GM12878 (cell line): ENCODE measurements at regions not wholly inside any gene's neighbourhood (a gene's known extent, or its start where the extent isn't known, plus 50 kb on each side); places are given as distances from the start of the nearest gene placed in this dataset.

ENCODE experiments used
- ATAC-seq: fragments of 200-7000 bp; cut with Tn5 transposase; 3 replicates; pipeline ENCODE4 v1.9.1; 2020; ENCODE audit warnings: mild to moderate bottlenecking, moderate library complexity
- BruUV-seq: library from RNA; stranded (reverse); fragments of 400-500 nt; replicated peaks from 2 replicates; lab custom pipeline; 2021; lab: Mats Ljungman, UMichigan
- CTCF ChIA-PET: fragments of 300-600 bp; sonication (Branson Sonifier 250); formaldehyde crosslinking; extraction: SDS; loops from one replicate; lab custom pipeline; 2021; ENCODE audit warnings: inconsistent platforms; lab: Yijun Ruan, JAX
- POLR2A ChIA-PET: fragments of 350-600 bp; formaldehyde crosslinking; extraction: SDS; loops from one replicate; lab custom pipeline; 2021; ENCODE audit warnings: inconsistent platforms; lab: Charles Lee
- RAD21 ChIA-PET: fragments of 300-600 bp; sonication (Branson Sonifier 250); formaldehyde crosslinking; loops from one replicate; lab custom pipeline; 2023; ENCODE audit warnings: antibody characterized with exemption; ENCODE audit not compliant: unreplicated experiment; lab: Charles Lee
- SMC1A ChIA-PET: fragments of 300-600 bp; sonication (Branson Sonifier 250); formaldehyde crosslinking; loops from one replicate; lab custom pipeline; 2023; ENCODE audit not compliant: unreplicated experiment, uncharacterized antibody; lab: Charles Lee
- DNase-seq: peaks from one replicate; pipeline ENCODE4 v3.0.0-alpha.2; 2011; ENCODE audit warnings: low read depth, low spot score
- FAIRE-seq: peaks from 3 replicates; lab custom pipeline; 2011; peaks lifted over from hg19 to GRCh38; lab: Jason Lieb, UNC
- H2AFZ ChIP-seq: 2 replicates; pipeline ENCODE4 v1.6.0; 2011; ENCODE audit warnings: low read depth, low read length, control low read depth; ENCODE audit not compliant: control insufficient read depth
- H3K27ac ChIP-seq: 2 replicates; pipeline ENCODE4 v1.5.1; 2011; ENCODE audit warnings: control low read depth; ENCODE audit not compliant: control insufficient read depth, insufficient read depth
- H3K27me3 ChIP-seq, 2 experiments: replicated peaks in 1 of 2; 2 replicates each; pipeline versions ENCODE4 v1.6.0 to v1.6.1; 2011; ENCODE audit warnings: low read length in 1 of 2; ENCODE audit not compliant: control insufficient read depth in 2 of 2, insufficient read depth in 2 of 2
- H3K36me3 ChIP-seq, 2 experiments: 2 replicates each; pipeline ENCODE4 v1.5.1; 2011; ENCODE audit warnings: low read length in 1 of 2; ENCODE audit not compliant: control insufficient read depth in 2 of 2, insufficient read depth in 2 of 2
- H3K4me1 ChIP-seq: 2 replicates; pipeline ENCODE4 v1.6.1; 2011; ENCODE audit warnings: mild to moderate bottlenecking, low read length, moderate library complexity, mixed read lengths; ENCODE audit not compliant: control insufficient read depth, insufficient read depth
- H3K4me2 ChIP-seq: 2 replicates; pipeline ENCODE4 v1.6.0; 2011; ENCODE audit warnings: control low read depth; ENCODE audit not compliant: control insufficient read depth, insufficient read depth
- H3K4me3 ChIP-seq: fragments of 200-600 bp; sonication (generic); 2 replicates; pipeline ENCODE4 v1.5.1; 2016
- H3K79me2 ChIP-seq: 2 replicates; pipeline ENCODE4 v1.6.0; 2011; ENCODE audit warnings: low read length; ENCODE audit not compliant: control insufficient read depth, insufficient read depth
- H3K9ac ChIP-seq: 2 replicates; pipeline ENCODE4 v1.8.0; 2011; ENCODE audit warnings: low read length, control low read depth, mixed read lengths; ENCODE audit not compliant: control insufficient read depth, insufficient read depth
- H3K9me3 ChIP-seq: replicated peaks from 3 replicates; pipeline ENCODE4 v1.5.1; 2011; ENCODE audit warnings: mild to moderate bottlenecking, low read length; ENCODE audit not compliant: control insufficient read depth, insufficient read depth
- H4K20me1 ChIP-seq: 2 replicates; pipeline ENCODE4 v1.6.0; 2011; ENCODE audit not compliant: control insufficient read depth, insufficient read depth
- BCL11A ChIP-seq: IDR thresholded peaks from 2 replicates; pipeline ENCODE4 v1.6.1; 2011; ENCODE audit warnings: low read depth, low read length
- BHLHE40 ChIP-seq, 2 experiments: fragments of 450-650 bp in 1 of 2; IDR thresholded peaks; 2 replicates each; pipeline ENCODE4 v1.6.1; 2011 to 2017; ENCODE audit warnings: low read depth in 2 of 2, borderline replicate concordance in 1 of 2, improper control_type of control experiment in 1 of 2, low read length in 1 of 2, mild to moderate bottlenecking in 1 of 2
- CBX5 ChIP-seq: sonication (generic); IDR thresholded peaks from 2 replicates; pipeline ENCODE4 v1.6.1; 2016; ENCODE audit warnings: low read depth, moderate library complexity, mild to moderate bottlenecking, inconsistent platforms
- CHD1 ChIP-seq: IDR thresholded peaks from 2 replicates; pipeline ENCODE4 v1.6.1; 2012; ENCODE audit warnings: low read depth, low read length, improper control_type of control experiment
- GATAD2B ChIP-seq: fragments of 450-650 bp; conservative IDR thresholded peaks from 2 replicates; pipeline ENCODE4 v1.6.1; 2017; ENCODE audit warnings: low read depth, mild to moderate bottlenecking, moderate library complexity
- LARP7 ChIP-seq: fragments of 450-650 bp; IDR thresholded peaks from 2 replicates; pipeline ENCODE4 v1.6.1; 2017; ENCODE audit warnings: mild to moderate bottlenecking
- MTA3 ChIP-seq: IDR thresholded peaks from 2 replicates; pipeline ENCODE4 v1.6.1; 2012; ENCODE audit warnings: low read length, inconsistent platforms, borderline replicate concordance
- RAD51 ChIP-seq: fragments of 450-650 bp; IDR thresholded peaks from 2 replicates; pipeline ENCODE4 v1.6.1; 2016; ENCODE audit warnings: moderate library complexity, mild to moderate bottlenecking, inconsistent platforms
- SIX5 ChIP-seq: IDR thresholded peaks from 2 replicates; pipeline ENCODE4 v1.6.1; 2011; ENCODE audit warnings: mild to moderate bottlenecking, low read depth, low read length, moderate library complexity; ENCODE audit not compliant: severe bottlenecking
- SRF ChIP-seq, 2 experiments: IDR thresholded peaks; 2 replicates each; pipeline ENCODE4 v1.6.1; 2011; ENCODE audit warnings: low read depth in 2 of 2, low read length in 2 of 2, mild to moderate bottlenecking in 1 of 2, moderate library complexity in 1 of 2
- TCF12 ChIP-seq: IDR thresholded peaks from 2 replicates; pipeline ENCODE4 v1.6.1; 2011; ENCODE audit warnings: low read depth, mild to moderate bottlenecking, low read length
- TCF3 ChIP-seq: IDR thresholded peaks from 2 replicates; pipeline ENCODE4 v1.6.1; 2012; ENCODE audit warnings: low read depth, mild to moderate bottlenecking, low read length, borderline replicate concordance; ENCODE audit not compliant: insufficient read depth
- YBX1 ChIP-seq: fragments of 450-650 bp; IDR thresholded peaks from 2 replicates; pipeline ENCODE4 v1.6.1; 2016; ENCODE audit warnings: antibody characterized with exemption
- WGBS: methylation state at CpG from one replicate; pipeline ENCODE4 v1.1.6; 2016; ENCODE audit warnings: low lambda C conversion rate; ENCODE audit not compliant: insufficient replicate concordance, insufficient coverage; ENCODE audit errors: missing lambda C conversion rate; 5-methylcytosine and 5-hydroxymethylcytosine counted together
- in situ Hi-C: fragments of 300-500 bp; cut with MboI; formaldehyde crosslinking; loops from 9 replicates; pipeline ENCODE4 v1.14.3; 2018; ENCODE audit warnings: mixed read lengths
- intact Hi-C: fragments of 100-400 bp; cut with micrococcal nuclease; formaldehyde crosslinking; loops from one replicate; pipeline ENCODE4 v1.14.2; 2022; ENCODE audit not compliant: unreplicated experiment
- TF ChIP-seq, protein P1 (sequence below): IDR thresholded peaks from 2 replicates; pipeline ENCODE4 v1.6.1; 2012; ENCODE audit warnings: low read depth, low read length, improper control_type of control experiment
- TF ChIP-seq, protein P2 (sequence below): IDR thresholded peaks from 2 replicates; pipeline ENCODE4 v1.6.1; 2012; ENCODE audit warnings: low read depth, low read length, improper control_type of control experiment
- TF ChIP-seq, protein P3 (sequence below): fragments of 450-650 bp; IDR thresholded peaks from 2 replicates; pipeline ENCODE4 v1.6.1; 2017; ENCODE audit warnings: mild to moderate bottlenecking, moderate library complexity

DNA sequence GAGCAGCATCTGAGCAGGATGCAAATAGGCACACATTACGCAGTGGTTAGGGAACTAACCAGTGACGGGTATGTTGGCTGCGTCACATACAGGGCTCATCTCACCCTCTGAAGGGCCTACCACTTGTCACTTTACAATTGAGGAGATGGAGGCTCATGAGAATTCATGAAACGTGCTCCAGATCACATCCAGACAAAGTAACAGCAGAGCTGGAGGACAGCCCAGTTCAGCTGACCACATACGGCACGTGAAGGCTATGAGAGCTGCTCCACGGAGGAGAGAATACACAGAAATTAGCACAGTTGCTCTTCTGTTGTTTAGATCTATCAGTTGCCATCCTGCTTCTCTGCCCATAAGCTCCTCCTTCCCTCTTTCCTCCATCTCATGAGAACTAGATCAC lies 78.4 kb downstream of the FAM9B start:
- no peak overlapping the region for H3K27ac ChIP-seq
- no peak overlapping the region for H3K9ac ChIP-seq
- POLR2A ChIA-PET, result no interaction called here
- ATAC-seq (no peak), DNase-seq (no peak), FAIRE-seq (no peak)
- H3K27me3 ChIP-seq, result no peaks in the 10 kb centered on the region; a peak in 1 of 4 replicates
- no peak for TF ChIP-seq CHD1
- TF ChIP-seq TCF12, result no peak
- TF ChIP-seq, protein P1, sequence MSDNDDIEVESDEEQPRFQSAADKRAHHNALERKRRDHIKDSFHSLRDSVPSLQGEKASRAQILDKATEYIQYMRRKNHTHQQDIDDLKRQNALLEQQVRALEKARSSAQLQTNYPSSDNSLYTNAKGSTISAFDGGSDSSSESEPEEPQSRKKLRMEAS, result no peak
- no peak for TF ChIP-seq YBX1
- no peak for TF ChIP-seq RAD51
- TF ChIP-seq, protein P2, sequence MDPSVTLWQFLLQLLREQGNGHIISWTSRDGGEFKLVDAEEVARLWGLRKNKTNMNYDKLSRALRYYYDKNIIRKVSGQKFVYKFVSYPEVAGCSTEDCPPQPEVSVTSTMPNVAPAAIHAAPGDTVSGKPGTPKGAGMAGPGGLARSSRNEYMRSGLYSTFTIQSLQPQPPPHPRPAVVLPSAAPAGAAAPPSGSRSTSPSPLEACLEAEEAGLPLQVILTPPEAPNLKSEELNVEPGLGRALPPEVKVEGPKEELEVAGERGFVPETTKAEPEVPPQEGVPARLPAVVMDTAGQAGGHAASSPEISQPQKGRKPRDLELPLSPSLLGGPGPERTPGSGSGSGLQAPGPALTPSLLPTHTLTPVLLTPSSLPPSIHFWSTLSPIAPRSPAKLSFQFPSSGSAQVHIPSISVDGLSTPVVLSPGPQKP, result no peak
- no peak for TF ChIP-seq TCF3
- TF ChIP-seq BHLHE40 (IDR thresholded peaks at IDR 0.05; ENCODE audit: borderline replicate concordance in 1 of 2, low read depth in 2 of 2, low read length in 1 of 2), result no peak
- no peak for TF ChIP-seq LARP7
- TF ChIP-seq SRF (IDR thresholded peaks at IDR 0.05; ENCODE audit: low read depth in 2 of 2, low read length in 2 of 2), result no peak
- no peak for TF ChIP-seq CBX5
- TF ChIP-seq BCL11A, result no peak
- TF ChIP-seq, protein P3, sequence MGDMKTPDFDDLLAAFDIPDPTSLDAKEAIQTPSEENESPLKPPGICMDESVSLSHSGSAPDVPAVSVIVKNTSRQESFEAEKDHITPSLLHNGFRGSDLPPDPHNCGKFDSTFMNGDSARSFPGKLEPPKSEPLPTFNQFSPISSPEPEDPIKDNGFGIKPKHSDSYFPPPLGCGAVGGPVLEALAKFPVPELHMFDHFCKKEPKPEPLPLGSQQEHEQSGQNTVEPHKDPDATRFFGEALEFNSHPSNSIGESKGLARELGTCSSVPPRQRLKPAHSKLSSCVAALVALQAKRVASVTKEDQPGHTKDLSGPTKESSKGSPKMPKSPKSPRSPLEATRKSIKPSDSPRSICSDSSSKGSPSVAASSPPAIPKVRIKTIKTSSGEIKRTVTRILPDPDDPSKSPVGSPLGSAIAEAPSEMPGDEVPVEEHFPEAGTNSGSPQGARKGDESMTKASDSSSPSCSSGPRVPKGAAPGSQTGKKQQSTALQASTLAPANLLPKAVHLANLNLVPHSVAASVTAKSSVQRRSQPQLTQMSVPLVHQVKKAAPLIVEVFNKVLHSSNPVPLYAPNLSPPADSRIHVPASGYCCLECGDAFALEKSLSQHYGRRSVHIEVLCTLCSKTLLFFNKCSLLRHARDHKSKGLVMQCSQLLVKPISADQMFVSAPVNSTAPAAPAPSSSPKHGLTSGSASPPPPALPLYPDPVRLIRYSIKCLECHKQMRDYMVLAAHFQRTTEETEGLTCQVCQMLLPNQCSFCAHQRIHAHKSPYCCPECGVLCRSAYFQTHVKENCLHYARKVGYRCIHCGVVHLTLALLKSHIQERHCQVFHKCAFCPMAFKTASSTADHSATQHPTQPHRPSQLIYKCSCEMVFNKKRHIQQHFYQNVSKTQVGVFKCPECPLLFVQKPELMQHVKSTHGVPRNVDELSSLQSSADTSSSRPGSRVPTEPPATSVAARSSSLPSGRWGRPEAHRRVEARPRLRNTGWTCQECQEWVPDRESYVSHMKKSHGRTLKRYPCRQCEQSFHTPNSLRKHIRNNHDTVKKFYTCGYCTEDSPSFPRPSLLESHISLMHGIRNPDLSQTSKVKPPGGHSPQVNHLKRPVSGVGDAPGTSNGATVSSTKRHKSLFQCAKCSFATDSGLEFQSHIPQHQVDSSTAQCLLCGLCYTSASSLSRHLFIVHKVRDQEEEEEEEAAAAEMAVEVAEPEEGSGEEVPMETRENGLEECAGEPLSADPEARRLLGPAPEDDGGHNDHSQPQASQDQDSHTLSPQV, result no peak
- TF ChIP-seq MTA3, result no peak
- no peak for TF ChIP-seq SIX5
- TF ChIP-seq GATAD2B, result no peak
- SMC1A ChIA-PET, result no interaction called here
- H3K36me3 ChIP-seq, result no peaks in the 10 kb centered on the region
- RAD21 ChIA-PET, result no interaction called here
- no peaks in the 10 kb centered on the region for H3K79me2 ChIP-seq
- intact Hi-C loops, result no loop called here
- no peak overlapping the region for H3K4me3 ChIP-seq
- BruUV-seq, result no TSS peak
- H4K20me1 ChIP-seq, result no peaks in the 10 kb centered on the region
- no peaks in the 10 kb centered on the region for H3K9me3 ChIP-seq
- no peaks in the 10 kb centered on the region for H3K4me1 ChIP-seq
- in situ Hi-C loops, result no loop called here
- no peak overlapping the region for H3K4me2 ChIP-seq
- CTCF ChIA-PET, result interaction anchor here (0.6 to 1.4 kb wide), 2 partner anchors 17 to 76 kb away, joined by 3 read pairs; no protein-coding TSS in a partner anchor
- 31% methylated on average over 7 of the region's 7 CpGs for WGBS
- H2AFZ ChIP-seq, result no peak overlapping the region
